ENCODE measurements at regions not wholly inside any gene's neighbourhood (a gene's known extent, or its start where the extent isn't known, plus 50 kb on each side); places are given as distances from the start of the nearest gene placed in this dataset.
"Not testable (repeated sequence)": the region's sequence is repeated elsewhere in the genome, so short reads cannot be mapped to it uniquely, and the experiment has no call there.

- no peak overlapping the region for H3K9ac ChIP-seq (ENCODE audit: low read length)
- H3K27ac ChIP-seq (ENCODE audit: low read depth, low read length): no peak overlapping the region
- TF ChIP-seq CTCF (IDR thresholded peaks at IDR 0.05; ENCODE audit: insufficient read depth, low read length, poor library complexity, severe bottlenecking) (no peak), EZH2phosphoT487 (conservative IDR thresholded peaks at IDR 0.05; ENCODE audit: low read length) (no peak)
- H3K9me3 ChIP-seq (ENCODE audit: insufficient read depth, low read length): no peaks in the 10 kb centered on the region
- H3K36me3 ChIP-seq (ENCODE audit: low read length): no peaks in the 10 kb centered on the region
- no peak overlapping the region for H2AFZ ChIP-seq (ENCODE audit: low read depth, low read length, severe bottlenecking)
- H3K4me3 ChIP-seq (ENCODE audit: insufficient read depth, low read length, poor library complexity, severe bottlenecking): no peak overlapping the region
- H3K9me2 ChIP-seq (replicated peaks; ENCODE audit: insufficient read depth, low read length): no peaks in the 10 kb centered on the region
- no peaks in the 10 kb centered on the region for H3F3A ChIP-seq (ENCODE audit: insufficient read depth)
- no peak overlapping the region for H3K4me2 ChIP-seq (ENCODE audit: low read depth, low read length, poor library complexity, severe bottlenecking)
- H4K20me1 ChIP-seq (ENCODE audit: low read depth, low read length): no peaks in the 10 kb centered on the region
- H3K27me3 ChIP-seq (ENCODE audit: low read length): no peaks in the 10 kb centered on the region
- H3K79me2 ChIP-seq (ENCODE audit: insufficient read depth, low read length): no peaks in the 10 kb centered on the region
These were observed 410.3 kb downstream of the KCNA4 start for GRCh38 chr11:29606330-29607031.

- H3K4me2 ChIP-seq (ENCODE audit: low read depth, low read length, poor library complexity, severe bottlenecking); H4K20me1 ChIP-seq (ENCODE audit: low read depth, low read length); H3K27me3 ChIP-seq (ENCODE audit: low read length); H3K9me3 ChIP-seq (ENCODE audit: insufficient read depth, low read length); H3K27ac ChIP-seq (ENCODE audit: low read depth, low read length); H3K9ac ChIP-seq (ENCODE audit: low read length); H2AFZ ChIP-seq (ENCODE audit: low read depth, low read length, severe bottlenecking); H3K36me3 ChIP-seq (ENCODE audit: low read length); H3K9me2 ChIP-seq (replicated peaks; ENCODE audit: insufficient read depth, low read length); H3K4me3 ChIP-seq (ENCODE audit: insufficient read depth, low read length, poor library complexity, severe bottlenecking); H3F3A ChIP-seq (ENCODE audit: insufficient read depth); H3K79me2 ChIP-seq (ENCODE audit: insufficient read depth, low read length): not testable (repeated sequence)
These were observed 416.7 kb downstream of the KCNA4 start for GRCh38 chr11:29600151-29600575.

GRCh38 chr11:29584342-29584741 is 432.5 kb downstream of the KCNA4 start:
- H3K9me2 ChIP-seq (replicated peaks; ENCODE audit: insufficient read depth, low read length): no peaks in the 10 kb centered on the region
- H3K27ac ChIP-seq (ENCODE audit: low read depth, low read length): no peak overlapping the region
- TF ChIP-seq EZH2phosphoT487 (conservative IDR thresholded peaks at IDR 0.05; ENCODE audit: low read length) (no peak), CTCF (IDR thresholded peaks at IDR 0.05; ENCODE audit: insufficient read depth, low read length, poor library complexity, severe bottlenecking) (no peak)
- H2AFZ ChIP-seq (ENCODE audit: low read depth, low read length, severe bottlenecking): no peak overlapping the region
- no peaks in the 10 kb centered on the region for H3K36me3 ChIP-seq (ENCODE audit: low read length)
- 0 out of 2 replicates have a peak, but pooled peaks cover 3% of the 10 kb centered on the region for H3K9me3 ChIP-seq (ENCODE audit: insufficient read depth, low read length)
- no peak overlapping the region for H3K4me3 ChIP-seq (ENCODE audit: insufficient read depth, low read length, poor library complexity, severe bottlenecking)
- H3K79me2 ChIP-seq (ENCODE audit: insufficient read depth, low read length): no peaks in the 10 kb centered on the region
- no peaks in the 10 kb centered on the region for H4K20me1 ChIP-seq (ENCODE audit: low read depth, low read length)
- H3K27me3 ChIP-seq (ENCODE audit: low read length): no peaks in the 10 kb centered on the region
- no peak overlapping the region for H3K4me2 ChIP-seq (ENCODE audit: low read depth, low read length, poor library complexity, severe bottlenecking)
- no peaks in the 10 kb centered on the region for H3F3A ChIP-seq (ENCODE audit: insufficient read depth)
- no peak overlapping the region for H3K9ac ChIP-seq (ENCODE audit: low read length)

GRCh38 chr11:29578806-29579205 is 438.0 kb downstream of the KCNA4 start:
- Histone ChIP-seq H3K36me3 (ENCODE audit: low read length) (no peaks in the 10 kb centered on the region), H3K4me3 (ENCODE audit: insufficient read depth, low read length, poor library complexity, severe bottlenecking) (no peak overlapping the region), H3K79me2 (ENCODE audit: insufficient read depth, low read length) (no peaks in the 10 kb centered on the region), H3K9me2 (replicated peaks; ENCODE audit: insufficient read depth, low read length) (no peaks in the 10 kb centered on the region), H2AFZ (ENCODE audit: low read depth, low read length, severe bottlenecking) (no peak overlapping the region), H3K27ac (ENCODE audit: low read depth, low read length) (no peak overlapping the region), H3K4me2 (ENCODE audit: low read depth, low read length, poor library complexity, severe bottlenecking) (no peak overlapping the region), H3K27me3 (ENCODE audit: low read length) (no peaks in the 10 kb centered on the region), H3K9ac (ENCODE audit: low read length) (no peak overlapping the region), H3F3A (ENCODE audit: insufficient read depth) (no peaks in the 10 kb centered on the region), H4K20me1 (ENCODE audit: low read depth, low read length) (no peaks in the 10 kb centered on the region), H3K9me3 (ENCODE audit: insufficient read depth, low read length) (0 out of 2 replicates have a peak, but pooled peaks cover 3% of the 10 kb centered on the region)
- TF ChIP-seq EZH2phosphoT487 (conservative IDR thresholded peaks at IDR 0.05; ENCODE audit: low read length): no peak
- no peak for TF ChIP-seq CTCF (IDR thresholded peaks at IDR 0.05; ENCODE audit: insufficient read depth, low read length, poor library complexity, severe bottlenecking)

All from SU-DHL-6 (cell line).